HG02840 (cell line): ENCODE measurements at regions not wholly inside any gene's neighbourhood (a gene's known extent, or its start where the extent isn't known, plus 50 kb on each side); places are given as distances from the start of the nearest gene placed in this dataset.
"Not testable (repeated sequence)": the region's sequence is repeated elsewhere in the genome, so short reads cannot be mapped to it uniquely, and the experiment has no call there.

Source experiments
- ATAC-seq: cut with Tn5 transposase; IDR thresholded peaks from one replicate; pipeline ENCODE4 v1.9.1; 2021; ENCODE audit warnings: mild to moderate bottlenecking, moderate library complexity, moderate number of reproducible peaks; ENCODE audit not compliant: unreplicated experiment, low FRiP score

- ATAC-seq = no peak
Observed at GRCh38 chr9:103226647-103227013, 231.5 kb downstream of the CYLC2 start.

GRCh38 chr9:103237571-103238109 is 242.5 kb downstream of the CYLC2 start:
- not testable (repeated sequence) for ATAC-seq

- ATAC-seq = no peak
Observed at GRCh38 chr9:103242025-103242424, 246.9 kb downstream of the CYLC2 start.

GRCh38 chr9:103242486-103242885 is 247.4 kb downstream of the CYLC2 start:
- no peak for ATAC-seq

- no peak for ATAC-seq
Observed at GRCh38 chr9:103243553-103243952, 248.4 kb downstream of the CYLC2 start.

GRCh38 chr9:103245369-103245768 is 250.2 kb downstream of the CYLC2 start:
- no peak for ATAC-seq

- no peak for ATAC-seq
Observed at GRCh38 chr9:103261951-103262350, 266.8 kb downstream of the CYLC2 start.

GRCh38 chr9:103266064-103266463 is 270.9 kb downstream of the CYLC2 start:
- ATAC-seq = no peak

GRCh38 chr9:103277240-103277639 is 282.1 kb downstream of the CYLC2 start:
- ATAC-seq = no peak

- ATAC-seq = no peak
Observed at GRCh38 chr9:103281126-103281525, 286.0 kb downstream of the CYLC2 start.

- ATAC-seq = no peak
Observed at GRCh38 chr9:103287361-103287760, 292.2 kb downstream of the CYLC2 start.

GRCh38 chr9:103296189-103296588 is 301.1 kb downstream of the CYLC2 start:
- no peak for ATAC-seq

GRCh38 chr9:103301051-103301450 is 305.9 kb downstream of the CYLC2 start:
- no peak for ATAC-seq

- ATAC-seq = no peak
Observed at GRCh38 chr9:103304797-103305196, 309.7 kb downstream of the CYLC2 start.

GRCh38 chr9:103319979-103320378 is 324.8 kb downstream of the CYLC2 start:
- ATAC-seq = no peak

GRCh38 chr9:103323699-103324098 is 328.6 kb downstream of the CYLC2 start:
- no peak for ATAC-seq

- ATAC-seq = no peak
Observed at GRCh38 chr9:103335461-103335860, 340.3 kb downstream of the CYLC2 start.

GRCh38 chr9:103355000-103355399 is 359.9 kb downstream of the CYLC2 start:
- no peak for ATAC-seq

GRCh38 chr9:103357980-103358379 is 362.8 kb downstream of the CYLC2 start:
- not testable (repeated sequence) for ATAC-seq

- no peak for ATAC-seq
Observed at GRCh38 chr9:103361906-103362305, 366.8 kb downstream of the CYLC2 start.

- no peak for ATAC-seq
Observed at GRCh38 chr9:103362986-103363385, 367.9 kb downstream of the CYLC2 start.

GRCh38 chr9:103364753-103365152 is 369.6 kb downstream of the CYLC2 start:
- ATAC-seq = no peak

GRCh38 chr9:103371152-103371551 is 376.0 kb downstream of the CYLC2 start:
- no peak for ATAC-seq
